HS-27A (cell line): ENCODE measurements at regions not wholly inside any gene's neighbourhood (a gene's known extent, or its start where the extent isn't known, plus 50 kb on each side); places are given as distances from the start of the nearest gene placed in this dataset.

ENCODE experiments used
- DNase-seq: peaks from one replicate; pipeline ENCODE4 v3.0.0-alpha.2; 2012; ENCODE audit warnings: low read depth, missing footprints

DNA sequence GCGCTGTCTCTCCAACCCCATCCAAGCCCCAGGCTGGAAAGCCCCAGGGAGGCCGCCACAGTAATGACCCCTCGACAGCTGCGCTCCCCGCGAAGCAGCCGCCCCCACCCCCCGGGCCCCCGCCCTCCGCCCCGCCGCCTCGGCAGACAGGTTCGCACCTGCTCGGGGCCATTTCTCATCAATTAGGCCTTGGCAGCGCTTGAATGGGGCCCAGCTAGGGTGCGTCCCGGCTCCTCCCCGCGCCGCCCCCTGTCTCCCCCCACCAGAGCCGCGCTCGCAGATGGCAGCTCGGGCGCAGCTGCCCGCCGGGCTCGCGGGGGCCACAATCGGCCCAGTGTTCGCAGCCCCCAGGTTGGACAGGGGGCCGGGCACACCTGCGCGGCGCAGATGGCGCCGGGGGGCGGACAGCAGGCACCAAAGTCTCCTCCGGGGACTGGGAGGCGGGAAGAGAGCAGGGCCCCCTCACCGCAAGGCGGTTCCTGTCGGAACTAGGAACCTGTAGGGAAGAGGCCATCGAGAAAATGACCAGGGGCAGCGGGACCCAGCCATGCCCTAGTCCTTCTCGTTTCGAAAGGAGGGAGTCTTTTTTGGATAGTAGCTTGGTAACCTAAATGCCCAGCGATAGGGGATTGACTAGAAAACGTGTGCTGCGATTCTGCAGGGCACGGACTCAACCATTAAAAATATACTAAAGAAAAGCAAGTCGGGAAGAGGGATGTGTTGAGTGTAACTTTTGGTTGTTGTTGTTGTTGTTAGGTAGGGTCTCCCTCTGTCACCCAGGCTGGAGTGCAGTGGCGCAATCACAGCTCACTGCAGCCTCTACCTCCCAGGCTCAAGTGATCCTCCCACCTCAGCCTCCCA is 83.2 kb upstream of the EYA2 start:
- DNase-seq = no peak

DNA sequence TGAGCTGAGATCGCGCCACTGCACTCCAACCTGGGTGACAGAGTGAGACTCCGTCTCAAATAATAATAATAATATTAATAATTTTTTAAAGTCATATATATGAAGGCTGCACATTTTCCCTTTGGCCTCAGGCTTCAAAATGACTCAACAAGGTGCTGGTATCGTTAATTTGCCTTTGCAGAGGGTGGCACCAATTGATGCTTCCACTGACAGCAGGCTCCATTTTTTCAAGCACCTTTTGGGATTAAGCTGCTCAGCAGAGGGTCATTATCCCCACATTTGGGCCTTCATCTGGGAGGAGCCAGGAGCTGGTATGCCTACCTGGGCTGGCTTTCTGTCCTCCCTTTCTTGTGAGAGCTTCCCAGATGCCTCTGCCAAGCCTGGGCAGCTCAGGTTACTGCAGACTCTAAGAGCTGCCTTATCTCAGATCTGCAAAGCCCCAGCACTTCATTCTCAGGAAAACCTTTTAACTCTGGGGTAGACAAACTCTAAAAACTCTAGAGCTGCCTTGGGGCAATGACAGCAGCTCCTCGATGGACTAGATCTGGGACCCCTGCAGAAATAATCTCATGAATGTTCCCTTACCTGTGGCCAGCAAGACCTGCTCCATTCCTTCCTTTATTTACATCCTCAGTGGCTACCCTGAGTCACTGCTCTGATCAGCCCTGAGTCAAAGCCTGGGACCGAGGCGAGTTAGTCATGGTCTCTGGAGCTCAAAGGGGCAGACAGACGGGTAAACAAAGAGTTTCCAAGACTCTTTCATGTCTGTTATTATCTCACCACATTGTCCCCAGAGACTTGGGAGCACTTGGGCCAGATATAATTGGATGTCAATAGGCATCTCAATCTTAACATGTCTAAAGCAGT is 80.0 kb upstream of the EYA2 start:
- peak; percentile 49 for DNase-seq

- DNase-seq = no peak
Observed at GRCh38 chr20:46816097-46816496, 78.5 kb upstream of the EYA2 start.

GRCh38 chr20:46816886-46817638 is 77.6 kb upstream of the EYA2 start:
- no peak for DNase-seq

- DNase-seq = no peak
Observed at GRCh38 chr20:46820682-46821081, 74.0 kb upstream of the EYA2 start.

DNA sequence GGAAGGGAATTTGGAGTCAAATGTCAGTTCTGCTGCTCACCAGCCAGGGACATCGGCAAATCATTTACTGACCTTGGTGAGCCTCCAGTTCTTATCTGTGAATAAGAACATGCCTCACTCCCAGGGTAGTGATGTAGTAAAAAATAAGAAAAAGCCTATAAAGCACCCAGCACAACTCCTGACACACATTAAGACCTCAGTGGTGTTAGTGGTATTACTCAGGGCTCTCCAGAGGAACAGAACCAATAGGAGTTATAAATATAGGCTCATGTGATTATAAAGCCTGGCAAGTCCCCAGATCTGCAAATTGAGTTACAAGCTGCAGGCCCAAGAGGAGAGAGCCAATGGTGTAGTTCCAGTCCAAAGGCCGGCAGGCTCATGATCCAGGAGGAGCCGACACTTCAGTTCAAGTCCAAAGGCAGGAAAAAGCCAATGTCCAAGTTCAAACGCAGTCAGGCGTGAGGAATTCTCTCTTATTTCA is 71.3 kb upstream of the EYA2 start:
- no peak for DNase-seq

DNA sequence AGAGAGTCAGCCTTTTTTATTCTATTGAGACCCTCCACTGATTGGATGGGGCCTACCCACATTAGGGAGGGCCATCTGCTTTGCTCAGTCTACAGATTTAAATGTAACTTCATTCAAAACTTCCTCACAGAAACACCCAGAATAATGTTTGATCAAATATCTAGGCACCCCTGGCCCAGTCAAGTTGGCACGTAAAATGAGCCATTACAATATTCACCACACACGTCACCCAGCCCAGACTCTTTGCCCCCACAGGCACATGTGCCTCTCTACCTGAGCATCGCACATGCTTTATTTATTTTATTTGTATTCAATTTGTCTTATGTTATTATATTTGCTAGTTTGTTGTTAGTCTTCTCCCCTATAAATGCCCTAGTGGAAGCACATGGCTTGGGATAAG is 70.9 kb upstream of the EYA2 start:
- DNase-seq = no peak

DNA sequence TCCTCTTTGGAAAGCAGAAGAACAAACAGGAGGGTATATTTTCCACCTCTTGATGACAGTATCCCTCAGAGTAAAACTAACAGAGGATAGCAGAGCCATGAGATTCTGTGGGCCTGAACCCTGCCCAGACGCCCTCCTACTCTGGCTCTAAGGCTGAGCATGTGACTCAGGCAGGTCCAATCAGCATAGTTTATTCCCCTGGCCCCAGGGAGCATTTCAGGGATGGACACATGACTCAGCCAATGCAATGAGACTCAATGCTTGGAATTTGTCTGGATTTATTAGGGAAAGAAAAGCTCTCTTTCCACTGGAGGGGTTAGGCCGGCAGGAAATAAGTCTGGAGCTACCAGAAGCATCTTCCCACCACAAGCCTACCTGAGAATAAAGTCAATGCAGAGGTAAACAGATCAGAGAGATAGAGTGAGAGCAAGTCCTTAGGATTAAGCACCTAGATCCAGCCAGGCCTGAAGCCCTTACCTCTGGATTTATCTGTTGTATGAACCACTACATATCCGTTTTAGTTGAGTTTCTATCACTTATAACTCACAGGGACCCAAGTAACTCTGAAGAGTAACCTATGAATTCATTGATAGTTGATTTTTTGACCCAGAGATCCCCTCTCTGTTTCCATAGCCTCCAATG is 68.2 kb upstream of the EYA2 start:
- DNase-seq = no peak

GRCh38 chr20:46827718-46828458 is 66.8 kb upstream of the EYA2 start:
- no peak for DNase-seq

- DNase-seq = peak; percentile 39
Observed at GRCh38 chr20:46828471-46828870, 66.2 kb upstream of the EYA2 start.

- DNase-seq = no peak
Observed at GRCh38 chr20:46830886-46831632, 63.6 kb upstream of the EYA2 start.

DNA sequence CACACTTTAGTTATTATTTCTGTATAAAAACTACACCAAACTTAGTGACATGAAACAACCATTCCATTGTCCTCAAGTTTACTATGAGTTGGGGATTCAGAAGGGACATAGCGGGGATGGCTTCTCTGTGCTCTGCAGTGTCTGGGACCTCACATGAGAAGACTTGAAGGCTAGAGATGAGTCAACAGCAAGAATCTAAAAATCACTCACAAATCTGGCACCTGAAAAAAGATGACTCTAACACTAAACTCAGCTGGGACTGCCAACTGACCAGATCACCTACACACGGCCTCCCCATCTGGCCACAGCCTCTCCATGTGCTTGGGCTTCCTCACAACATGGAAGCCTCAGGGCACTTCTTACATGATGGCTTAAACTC is 63.0 kb upstream of the EYA2 start:
- no peak for DNase-seq

DNA sequence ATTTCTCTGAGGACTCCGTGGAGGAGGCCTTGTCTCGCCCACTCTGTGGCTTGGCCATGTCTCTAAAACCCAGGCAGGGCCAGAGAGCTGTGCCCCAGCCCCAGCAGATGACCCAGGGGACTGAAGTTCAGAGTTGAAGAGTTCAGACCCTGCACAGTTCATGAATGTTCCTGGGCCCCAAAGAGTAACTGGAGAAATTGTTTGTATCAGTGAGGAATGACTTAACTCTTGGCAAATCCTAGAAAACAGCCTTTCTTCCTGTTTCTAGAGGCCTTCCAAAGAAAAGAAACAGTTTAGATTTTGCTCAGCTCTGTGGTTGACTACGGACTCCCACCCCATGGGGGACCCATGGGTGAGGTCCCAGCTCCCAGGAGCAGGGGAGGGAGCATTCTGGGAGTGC is 62.1 kb upstream of the EYA2 start:
- no peak for DNase-seq

- DNase-seq = no peak
Observed at GRCh38 chr20:46833360-46833759, 61.3 kb upstream of the EYA2 start.

GRCh38 chr20:46835418-46835817 is 59.2 kb upstream of the EYA2 start:
- no peak for DNase-seq

GRCh38 chr20:46837083-46837482 is 57.6 kb upstream of the EYA2 start:
- DNase-seq = no peak

DNA sequence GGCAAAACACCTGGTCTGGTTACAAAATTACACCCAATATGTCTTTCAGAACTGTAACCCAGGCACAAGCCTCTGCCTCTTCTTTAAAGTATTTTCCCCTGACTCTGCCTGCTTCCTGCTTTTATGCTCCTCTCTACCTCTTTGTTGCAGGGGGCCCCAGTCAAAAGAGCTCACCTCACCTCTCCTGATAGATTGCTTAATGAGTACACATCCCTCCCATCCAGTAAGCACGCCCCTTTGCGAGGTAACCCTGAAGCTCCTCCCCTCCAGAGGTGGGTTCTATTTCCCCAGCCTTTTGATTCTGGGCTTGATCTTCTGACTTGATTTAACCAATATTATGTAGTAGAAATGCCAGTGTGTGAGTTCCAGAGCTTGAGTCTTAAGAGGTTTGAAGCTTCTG is 56.6 kb upstream of the EYA2 start:
- DNase-seq = no peak

- DNase-seq = no peak
Observed at GRCh38 chr20:46840054-46840729, 54.5 kb upstream of the EYA2 start.
